NCI-H526 (cell line): ENCODE measurements at regions not wholly inside any gene's neighbourhood (a gene's known extent, or its start where the extent isn't known, plus 50 kb on each side); places are given as distances from the start of the nearest gene placed in this dataset.
"Not testable (repeated sequence)": the region's sequence is repeated elsewhere in the genome, so short reads cannot be mapped to it uniquely, and the experiment has no call there.

ENCODE experiments used
- DNase-seq, 2 experiments: peaks; one replicate each; lab custom pipeline; 2025; lab: John Stamatoyannopoulos, UW

DNA sequence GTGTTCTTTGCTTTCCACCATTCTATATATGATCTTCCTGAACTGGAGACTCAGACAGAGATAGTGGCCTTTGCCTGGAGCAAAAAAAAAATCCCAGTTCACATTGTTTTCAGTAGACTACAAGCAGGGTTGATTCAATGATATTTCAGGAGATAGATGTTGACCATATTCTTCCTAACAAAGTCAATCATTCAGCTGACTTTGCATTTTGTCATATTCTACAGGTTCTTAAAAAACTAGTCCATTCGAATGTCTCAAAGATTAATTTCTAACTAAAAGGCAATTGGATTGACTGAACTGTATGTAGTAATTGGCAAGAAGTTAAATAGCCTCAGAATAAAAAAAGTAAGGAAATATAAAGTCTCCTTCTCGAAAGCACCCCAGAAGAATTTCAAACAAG is 479.5 kb downstream of the NKX6-1 start:
- no peak for DNase-seq

DNA sequence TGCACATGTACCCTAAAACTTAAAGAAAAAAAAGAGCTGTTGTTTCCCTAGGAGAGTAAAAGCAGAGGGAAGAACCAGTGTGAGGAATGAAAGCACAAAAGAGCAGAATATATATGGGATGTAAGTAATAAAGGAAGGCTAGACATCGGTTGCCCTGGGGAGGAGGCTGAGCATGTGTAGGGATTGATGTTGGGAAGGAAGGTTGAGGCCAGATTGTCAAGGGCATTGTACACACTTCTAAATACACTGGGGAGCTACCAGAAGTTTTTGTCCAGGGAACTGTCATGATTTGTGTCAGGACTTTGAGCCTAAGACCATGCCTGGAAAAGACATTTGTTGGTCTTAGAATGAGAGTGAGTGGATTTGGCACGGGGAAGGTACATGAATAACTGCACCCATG is 467.1 kb downstream of the GPAT3 start:
- DNase-seq, result no peak

DNA sequence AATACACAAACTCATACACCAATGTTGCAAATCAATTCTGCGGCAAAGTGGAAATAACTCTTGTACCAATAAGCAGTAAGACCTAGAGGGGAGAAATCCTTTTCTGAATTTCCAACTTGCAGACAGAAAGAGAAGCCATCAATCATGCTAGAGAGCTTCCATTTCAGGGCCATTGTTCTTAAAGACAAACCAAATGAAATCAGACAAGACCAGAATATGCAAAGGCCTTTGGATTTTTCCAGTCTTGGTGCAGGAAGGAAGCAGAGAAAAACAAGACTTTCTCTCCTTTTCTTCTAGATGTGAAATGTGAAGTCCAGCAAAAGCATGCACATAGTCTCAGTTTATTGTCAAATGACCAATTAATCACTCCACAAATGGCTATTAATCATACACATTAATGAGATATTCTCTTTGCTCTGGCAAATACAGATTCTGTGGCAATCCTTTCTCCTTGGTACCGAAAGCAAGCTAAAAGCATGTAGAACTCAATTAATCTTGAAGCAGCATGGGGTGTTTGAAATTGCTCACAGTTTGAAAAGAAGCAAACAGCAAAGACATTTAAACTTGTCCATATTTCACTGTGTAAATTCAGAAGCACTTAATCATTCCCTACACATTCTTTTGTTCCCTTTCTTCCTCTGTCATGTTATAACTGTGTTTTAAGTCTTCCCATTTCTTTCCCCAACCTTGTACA is 466.1 kb downstream of the GPAT3 start:
- no peak for DNase-seq

DNA sequence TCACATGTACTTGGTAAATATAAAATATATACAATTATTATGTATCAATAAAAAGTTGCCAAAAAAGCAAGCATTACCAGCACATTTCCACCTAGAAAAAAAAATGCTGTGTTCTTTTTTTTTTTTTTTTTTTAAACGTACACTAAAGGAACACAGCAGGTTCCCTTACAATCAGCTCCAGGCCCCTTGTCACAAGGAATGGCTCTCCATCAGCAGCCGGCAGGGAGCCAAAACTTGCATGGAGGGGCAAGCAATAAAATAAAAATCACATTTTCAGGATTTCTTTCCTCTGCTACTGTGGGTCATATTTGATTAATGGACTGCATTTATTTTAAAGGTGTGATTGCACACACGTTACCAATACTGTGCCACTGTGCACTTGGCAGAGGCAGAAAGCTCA is 460.3 kb downstream of the GPAT3 start:
- no peak for DNase-seq

DNA sequence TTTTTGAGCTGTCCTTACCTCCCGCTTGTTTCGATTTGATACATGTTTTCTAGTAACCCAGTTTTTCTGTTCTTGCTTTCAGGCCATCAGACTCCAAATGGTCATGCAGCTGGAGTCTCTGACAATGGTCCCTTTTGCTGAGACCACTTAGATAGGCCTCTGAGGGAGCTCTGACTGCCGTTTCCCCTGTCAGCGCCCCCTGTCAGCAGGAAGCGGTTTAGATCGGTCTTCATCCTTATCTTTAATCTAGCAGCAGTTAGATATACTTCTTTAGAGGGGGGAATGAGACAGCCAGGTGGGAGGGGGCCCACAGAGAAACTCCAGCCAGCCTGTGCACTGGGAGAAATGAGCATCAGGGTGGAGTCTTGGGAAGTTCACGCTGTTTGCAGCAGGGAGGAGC is 457.9 kb downstream of the GPAT3 start:
- no peak for DNase-seq

DNA sequence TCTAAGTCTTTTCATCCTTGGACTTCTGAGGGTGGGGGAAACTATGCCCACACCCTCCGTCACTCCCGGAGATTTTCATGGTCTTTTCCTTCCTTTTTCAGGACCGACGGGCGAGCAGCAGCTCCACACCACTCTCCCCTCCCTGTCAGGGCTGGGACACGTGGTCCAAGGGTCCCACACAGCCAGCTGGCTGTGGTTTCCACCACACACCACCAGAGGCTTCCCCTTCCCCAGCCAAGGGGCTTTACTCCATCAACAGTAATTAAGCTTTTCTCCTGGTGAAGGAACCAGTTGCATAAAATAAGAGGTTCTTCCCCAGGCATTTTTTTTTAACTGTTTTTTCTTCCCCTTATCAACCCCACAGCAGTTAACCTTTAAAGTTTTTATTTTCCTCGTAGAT is 453.9 kb downstream of the GPAT3 start:
- no peak for DNase-seq

DNA sequence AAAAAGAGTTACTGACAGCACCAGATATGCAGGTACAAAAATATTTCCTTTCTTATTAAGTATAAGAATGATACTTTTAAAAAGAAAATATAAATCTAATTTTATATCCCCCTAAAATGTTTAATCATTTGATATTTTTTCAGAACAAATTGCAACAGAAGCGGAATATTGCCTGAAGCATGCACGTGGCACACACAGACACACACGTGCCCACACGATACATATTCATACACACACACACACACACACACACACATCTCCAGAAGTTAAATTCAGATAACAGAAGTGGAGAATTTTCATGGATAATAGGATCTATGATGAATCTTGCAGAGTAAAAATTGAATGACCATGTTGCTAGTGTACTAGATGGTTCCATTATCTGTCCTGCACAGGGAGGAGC is 445.2 kb downstream of the GPAT3 start:
- no peak for DNase-seq

DNA sequence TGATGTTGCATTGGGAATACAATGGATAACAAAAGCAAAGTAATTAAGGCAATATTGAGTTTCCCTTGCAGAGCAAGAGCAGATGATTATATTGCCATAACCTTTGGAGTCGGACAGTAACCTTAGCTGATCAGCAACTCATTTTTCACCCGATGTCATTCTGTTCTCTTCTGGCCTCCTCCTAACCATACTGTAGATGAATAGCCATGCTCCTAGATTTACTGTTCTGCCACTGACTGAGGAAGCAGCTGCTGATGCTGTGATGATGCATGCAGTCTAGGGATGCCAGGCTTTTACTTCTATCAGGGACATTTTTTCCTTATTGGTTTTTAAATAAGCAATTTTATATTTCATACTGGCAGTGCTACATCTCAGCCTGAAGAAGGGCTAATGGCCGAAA is 443.9 kb downstream of the GPAT3 start:
- no peak for DNase-seq

DNA sequence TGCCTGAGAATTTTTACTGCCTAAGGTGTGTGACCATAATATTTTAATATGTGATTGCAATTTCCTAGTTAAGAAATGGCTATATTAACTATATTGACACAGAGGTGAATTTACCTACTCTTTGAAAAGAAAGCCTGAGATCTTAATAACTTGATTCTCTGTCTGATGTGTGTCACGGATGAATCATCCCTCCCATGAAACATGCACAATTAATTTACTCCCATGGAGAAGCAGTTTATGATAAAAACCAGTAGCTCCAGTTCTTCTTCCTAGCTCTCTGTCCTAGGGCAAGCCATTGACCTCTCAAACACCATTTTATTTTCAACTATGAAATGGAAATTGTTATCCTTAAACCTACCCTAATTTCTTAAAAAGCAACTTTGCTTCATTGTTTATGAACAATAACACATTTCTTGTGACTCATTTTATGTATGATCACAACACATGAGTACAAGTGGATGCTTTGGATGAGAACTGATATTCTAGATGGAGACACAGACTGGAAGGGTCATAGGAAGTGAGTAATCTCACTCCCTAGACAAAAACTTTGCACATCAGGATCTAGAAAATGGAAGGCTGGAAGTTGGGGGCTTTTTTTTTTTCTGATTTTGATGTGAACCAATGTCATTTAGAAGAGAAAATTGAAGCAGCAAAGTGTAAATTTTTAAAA is 438.3 kb downstream of the GPAT3 start:
- no peak for DNase-seq

DNA sequence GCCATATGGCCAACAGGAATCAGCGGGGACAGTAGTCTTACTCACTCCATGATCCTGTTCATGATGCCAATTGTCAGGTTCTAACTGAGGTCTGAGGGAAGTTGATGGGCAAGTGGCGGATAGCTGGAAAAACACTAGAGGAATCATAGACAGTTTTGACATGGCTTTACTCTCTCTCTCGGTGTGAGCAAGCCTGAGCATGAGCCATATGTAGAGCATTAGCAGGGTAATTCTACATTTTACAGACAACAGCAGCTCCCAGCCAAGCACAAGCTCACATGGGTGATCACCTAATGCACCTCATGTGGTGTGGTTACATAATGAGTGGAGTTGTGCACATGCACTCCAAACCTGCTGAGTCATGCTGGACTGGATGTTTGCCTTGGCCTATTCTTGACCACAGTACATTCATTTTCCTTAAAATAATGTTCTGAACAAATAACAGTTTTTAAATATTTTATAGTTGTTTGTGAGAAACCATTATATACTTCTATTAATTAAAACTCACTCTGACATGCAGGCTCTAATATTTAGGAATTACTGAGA is 429.2 kb downstream of the GPAT3 start:
- DNase-seq, result no peak

DNA sequence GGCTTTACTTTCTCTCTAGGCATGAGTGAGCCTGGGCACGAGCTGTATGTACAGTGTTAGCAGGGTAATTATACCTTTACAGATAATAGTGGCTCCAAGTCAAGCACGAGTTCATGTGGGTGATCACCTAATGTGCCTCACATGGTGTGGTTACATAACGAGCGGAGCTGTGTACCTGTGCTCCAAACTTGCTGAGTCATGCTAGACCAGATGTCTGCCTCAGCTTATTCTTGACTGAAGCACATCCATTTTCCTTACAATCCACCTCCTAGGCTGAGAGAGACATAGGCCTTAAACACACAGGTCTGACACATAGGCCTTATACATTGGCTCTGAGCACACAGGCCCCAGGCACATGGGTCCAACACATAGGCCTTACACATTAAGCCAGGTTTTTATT is 426.6 kb downstream of the GPAT3 start:
- no peak for DNase-seq

DNA sequence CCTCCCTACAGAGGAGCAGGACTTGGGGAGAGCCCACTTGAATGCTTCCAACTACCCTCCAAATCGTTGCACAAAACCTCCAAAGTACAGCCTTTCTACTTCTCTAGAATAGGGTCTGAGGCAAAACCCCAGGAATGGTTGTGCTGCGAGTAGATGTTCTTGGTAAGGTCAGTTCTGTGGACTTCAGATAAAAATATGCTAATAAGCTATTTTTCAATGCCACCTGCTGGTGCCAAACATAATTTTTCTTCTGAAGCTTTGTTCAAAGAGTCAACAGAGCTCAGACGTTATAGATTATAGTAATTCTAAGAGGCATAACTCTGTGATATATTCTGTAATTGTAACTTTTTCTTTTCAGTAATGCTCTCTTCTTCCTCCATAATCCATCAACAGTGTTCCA is 425.7 kb downstream of the GPAT3 start:
- no peak for DNase-seq

DNA sequence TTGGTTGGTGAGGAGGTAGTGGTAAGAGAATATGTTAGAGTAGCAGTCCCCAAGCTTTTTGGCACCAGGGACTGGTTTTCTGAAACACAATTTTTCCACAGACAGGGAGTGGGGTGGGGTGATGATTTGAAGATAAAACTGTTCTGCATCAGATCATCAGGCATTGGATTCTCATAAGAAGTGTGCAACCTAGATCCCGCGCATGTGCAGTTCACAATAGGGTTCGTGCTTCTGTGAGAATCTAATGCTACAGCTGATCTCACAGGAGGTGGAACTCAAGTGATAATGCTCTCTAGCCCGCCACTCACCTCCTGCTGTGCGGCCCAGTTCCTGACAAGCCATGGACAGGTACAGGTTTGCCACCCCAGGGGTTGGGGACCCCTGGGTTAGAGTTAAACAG is 423.3 kb downstream of the GPAT3 start:
- DNase-seq, result no peak

DNA sequence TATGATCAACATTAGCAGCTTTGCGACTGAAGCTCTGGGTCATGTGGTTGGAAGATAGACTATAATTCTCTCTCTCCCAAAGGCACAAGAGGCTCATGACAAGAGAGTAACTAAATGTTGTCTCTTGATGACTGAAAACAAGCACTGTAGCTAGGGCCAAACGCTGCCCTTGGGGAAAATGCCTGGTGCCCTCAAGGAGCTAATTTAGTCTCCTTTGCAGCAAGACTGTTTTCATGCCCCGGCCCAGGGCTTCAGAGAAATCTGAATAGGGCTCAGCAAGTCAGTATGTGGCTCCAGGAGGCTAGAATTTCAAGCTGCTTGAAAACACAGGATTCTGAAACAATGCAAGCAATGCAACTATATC is 411.9 kb downstream of the GPAT3 start:
- no peak for DNase-seq

DNA sequence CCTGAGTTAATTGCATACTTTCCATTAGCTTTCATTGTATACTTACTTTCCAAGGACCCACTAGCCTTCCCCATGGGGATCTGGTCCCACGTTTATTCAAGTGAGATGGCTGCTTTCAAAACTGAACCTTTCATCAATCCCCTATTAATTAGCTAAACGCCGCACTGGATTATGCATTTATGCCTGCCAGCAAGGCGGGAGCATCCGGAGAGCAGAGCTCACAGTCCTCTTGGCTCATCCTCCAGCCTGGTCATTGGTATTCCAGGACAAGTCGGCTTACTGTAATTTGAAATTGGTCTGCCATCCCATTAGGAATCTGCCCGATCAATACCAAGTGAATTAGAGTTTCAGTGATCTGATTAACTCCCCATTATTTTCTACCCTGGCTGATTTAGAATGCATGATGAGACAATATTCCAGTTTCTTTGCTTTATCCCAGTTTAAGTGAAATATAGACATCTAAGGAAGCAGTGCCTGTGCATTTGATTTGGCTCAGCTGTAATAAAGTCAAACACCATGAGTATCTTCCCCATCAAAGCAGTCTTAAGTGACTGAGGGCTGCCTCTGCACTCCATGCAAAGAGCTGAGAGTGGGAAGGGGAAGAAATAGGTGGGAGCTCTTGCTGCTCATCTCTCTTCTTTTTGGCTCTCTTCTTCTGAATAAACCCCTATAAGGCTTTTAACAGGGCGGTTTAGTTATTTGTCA is 411.4 kb downstream of the GPAT3 start:
- DNase-seq, result no peak

DNA sequence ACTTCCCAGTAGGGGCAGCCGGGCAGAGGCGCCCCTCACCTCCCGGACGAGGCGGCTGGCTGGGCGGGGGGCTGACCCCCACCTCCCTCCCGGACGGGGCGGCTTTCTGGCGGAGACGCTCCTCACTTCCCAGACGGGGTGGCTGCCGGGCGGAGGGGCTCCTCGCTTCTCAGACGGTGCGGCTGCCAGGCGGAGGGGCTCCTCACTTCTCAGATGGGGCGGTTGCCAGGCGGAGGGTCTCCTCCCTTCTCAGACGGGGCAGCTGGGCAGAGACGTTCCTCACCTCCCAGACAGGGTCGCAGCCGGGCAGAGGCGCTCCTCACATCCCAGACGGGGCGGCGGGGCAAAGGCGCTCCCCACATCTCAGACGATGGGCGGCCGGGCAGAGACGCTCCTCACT is 407.8 kb downstream of the GPAT3 start:
- not testable (repeated sequence) for DNase-seq

DNA sequence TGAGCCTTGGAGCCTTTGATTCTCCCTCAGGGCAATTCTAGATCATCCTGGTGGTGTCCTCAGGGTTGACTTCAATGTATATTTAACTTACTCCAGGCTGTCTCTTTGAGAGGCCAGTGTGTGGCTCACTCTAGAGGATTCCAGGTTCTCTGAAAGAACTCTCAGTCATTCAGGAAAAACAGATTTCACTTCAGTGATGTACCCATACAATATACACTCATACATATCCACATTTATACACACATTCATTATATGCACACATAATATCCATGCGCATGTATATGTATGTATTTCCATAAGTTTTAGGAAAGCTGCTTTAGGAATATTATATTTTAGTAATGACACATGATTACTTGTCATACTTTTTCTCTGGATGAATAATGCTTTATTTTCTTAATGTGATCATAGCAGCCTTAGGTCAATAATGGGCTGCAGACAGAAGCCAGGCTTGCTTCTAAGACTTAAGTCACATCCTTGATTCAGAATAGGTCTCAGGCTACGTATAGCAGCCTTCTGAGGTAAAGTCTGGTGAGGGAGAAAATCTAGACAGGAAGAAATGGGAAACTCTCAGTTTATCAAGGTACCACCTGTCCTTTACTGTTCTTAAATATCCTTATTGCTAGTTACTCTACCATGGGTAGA is 397.0 kb downstream of the GPAT3 start:
- DNase-seq, result no peak

DNA sequence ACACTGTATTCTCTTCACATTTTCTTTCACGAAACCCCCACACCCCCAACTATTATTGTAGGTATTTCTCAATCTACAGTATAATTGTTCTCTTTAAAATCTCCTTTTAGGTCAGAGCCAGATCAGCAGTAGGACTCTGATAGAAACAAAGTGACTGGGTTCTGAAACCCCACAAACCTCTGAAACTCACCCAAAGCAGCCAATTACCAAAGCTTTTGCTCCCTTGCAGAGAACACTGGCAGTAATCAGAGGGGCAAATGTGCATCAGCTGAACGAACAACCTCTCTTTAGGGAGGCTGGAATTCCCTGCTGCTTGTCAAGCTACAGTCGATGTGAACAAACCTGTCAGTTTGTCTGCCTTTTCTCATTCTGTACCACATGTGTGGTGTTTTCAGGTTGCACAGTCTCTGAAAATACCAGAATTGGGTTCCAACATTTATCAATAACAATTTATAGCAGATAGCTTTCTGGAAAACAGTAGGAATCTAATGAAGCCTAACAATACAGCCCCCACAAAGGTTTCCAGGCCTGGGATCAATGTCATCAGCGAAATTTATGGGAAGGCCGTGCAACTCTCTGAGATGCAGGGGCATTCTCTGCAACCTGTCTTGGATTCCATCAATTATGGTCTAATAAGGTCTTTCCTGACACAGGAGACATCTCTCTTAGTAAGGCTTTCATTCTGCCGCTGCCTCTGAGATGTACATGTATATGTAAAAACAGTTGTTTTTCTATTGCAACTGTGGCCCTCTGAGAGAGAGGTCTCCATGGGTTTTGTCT is 395.9 kb downstream of the GPAT3 start:
- DNase-seq, result no peak

DNA sequence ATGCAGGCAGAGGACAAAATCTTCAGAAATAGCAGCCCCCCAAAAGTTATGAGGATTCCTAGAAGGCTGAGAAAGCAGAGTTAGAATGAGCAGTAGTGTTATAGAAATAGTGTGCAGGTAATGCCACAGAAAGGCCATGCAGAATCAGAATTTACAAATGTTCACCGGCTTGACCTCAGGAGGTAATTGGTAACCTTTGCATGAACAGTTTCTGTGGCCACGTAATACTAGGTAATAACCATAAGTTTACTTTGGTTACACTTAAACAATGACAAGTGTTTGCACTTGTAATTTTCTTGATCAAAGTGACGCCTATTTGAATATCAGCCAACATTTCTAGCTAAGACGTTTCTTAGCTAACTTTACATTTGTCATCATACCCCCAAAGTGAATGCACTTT is 393.6 kb downstream of the GPAT3 start:
- DNase-seq, result no peak

DNA sequence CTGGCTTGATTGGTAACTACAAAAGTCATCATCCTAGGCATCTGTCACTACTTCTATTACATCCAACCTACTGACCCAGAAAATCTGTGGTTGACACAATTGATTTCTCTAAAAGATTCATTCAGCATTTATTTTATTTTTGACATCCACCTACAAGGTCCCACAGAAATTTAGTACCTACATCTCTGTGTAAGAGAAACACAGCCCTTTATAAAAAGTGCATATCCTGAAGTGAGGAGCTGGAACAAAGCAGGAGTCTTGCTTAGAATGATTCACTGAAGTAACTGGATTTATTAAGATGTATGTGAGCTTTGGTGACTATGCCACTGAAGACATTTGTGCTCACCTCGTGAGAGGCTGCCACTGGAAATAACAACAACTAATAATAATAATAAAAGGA is 391.0 kb downstream of the GPAT3 start:
- no peak for DNase-seq

DNA sequence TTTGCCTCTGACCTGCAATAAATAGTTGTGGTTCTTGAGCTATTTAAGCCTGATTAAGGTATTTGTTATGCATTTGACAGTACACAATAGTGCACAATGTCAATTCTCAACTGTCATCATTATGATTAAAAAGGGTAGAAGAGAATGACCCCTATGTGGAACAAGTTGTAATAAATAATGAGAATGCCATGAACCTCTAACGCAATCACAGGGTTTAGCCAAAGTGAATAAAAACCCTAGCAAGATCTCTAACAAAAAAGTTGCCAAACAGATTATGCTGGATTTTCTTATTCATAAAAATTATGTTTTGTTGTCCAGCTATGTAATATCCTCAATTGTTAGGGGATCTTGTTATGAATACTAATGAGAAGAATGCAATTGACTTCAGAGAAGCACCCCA is 387.4 kb downstream of the GPAT3 start:
- no peak for DNase-seq

DNA sequence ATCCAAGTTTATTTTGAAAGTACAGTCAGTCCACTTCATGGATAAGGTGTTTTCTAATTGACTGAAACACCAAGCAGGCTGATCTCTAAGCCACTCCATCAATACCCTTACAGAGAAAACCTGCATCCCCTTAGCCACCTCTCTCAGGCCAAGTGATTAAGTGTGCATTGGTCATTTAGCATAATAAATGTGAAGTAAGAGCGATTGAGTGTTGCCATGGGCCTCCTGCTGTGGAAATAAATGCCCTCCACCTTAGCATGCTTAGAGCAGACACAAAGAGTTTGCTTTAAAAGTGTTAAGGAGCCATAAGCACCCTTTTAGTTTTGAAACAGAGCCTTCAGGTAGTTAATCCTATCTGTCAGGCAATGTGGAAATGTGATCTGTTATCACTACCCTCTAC is 386.5 kb downstream of the GPAT3 start:
- no peak for DNase-seq
